ENCODE measurements at regions not wholly inside any gene's neighbourhood (a gene's known extent, or its start where the extent isn't known, plus 50 kb on each side); places are given as distances from the start of the nearest gene placed in this dataset.
"Not testable (repeated sequence)": the region's sequence is repeated elsewhere in the genome, so short reads cannot be mapped to it uniquely, and the experiment has no call there.

- DNase-seq (ENCODE audit: extremely low read depth in 1 of 4, low spot score in 3 of 4); H3K27ac ChIP-seq (ENCODE audit: extremely low read depth, low read depth, low read length); H3K36me3 ChIP-seq (ENCODE audit: control insufficient read depth, insufficient read depth, low read length); H3K9me3 ChIP-seq (replicated peaks; ENCODE audit: control insufficient read depth, insufficient read depth, low read depth, low read length); ATAC-seq; H3K9me1 ChIP-seq (ENCODE audit: control insufficient read depth, insufficient read depth, low read length); in situ Hi-C loops (cut with MboI); FAIRE-seq; H4K20me1 ChIP-seq (replicated peaks; ENCODE audit: control insufficient read depth, insufficient read depth, low read length); POLR2A ChIA-PET; H3K79me2 ChIP-seq (ENCODE audit: control insufficient read depth, insufficient read depth, low read length); CTCF ChIA-PET (ENCODE audit: low intra/inter-chr PET ratio); H3K4me2 ChIP-seq (ENCODE audit: insufficient read depth, low read length); H3K4me3 ChIP-seq; intact Hi-C loops (cut with micrococcal nuclease); H3K4me1 ChIP-seq (replicated peaks in 1 of 2; ENCODE audit: control insufficient read depth in 2 of 2, insufficient read depth in 2 of 2, low read length in 2 of 2); H3K9ac ChIP-seq (ENCODE audit: insufficient read depth in 1 of 2, low read depth in 2 of 2, low read length in 2 of 2); BruUV-seq (replicated peaks); H2AFZ ChIP-seq (ENCODE audit: low read depth, low read length); H3K27me3 ChIP-seq (ENCODE audit: control insufficient read depth in 2 of 2, insufficient read depth in 2 of 2, low read length in 2 of 2): not testable (repeated sequence)
- 69% methylated on average over 3 of the region's 3 CpGs for WGBS (ENCODE audit: insufficient coverage, low coverage, missing lambda C conversion rate)
These were observed 474.3 kb upstream of the ADGRB3 start for GRCh38 chr6:68160812-68161211.

GRCh38 chr6:68160348-68160747 lies 474.7 kb upstream of the ADGRB3 start:
- no peaks in the 10 kb centered on the region for H3K4me1 ChIP-seq (replicated peaks in 1 of 2; ENCODE audit: control insufficient read depth in 2 of 2, insufficient read depth in 2 of 2, low read length in 2 of 2)
- no peaks in the 10 kb centered on the region for H4K20me1 ChIP-seq (replicated peaks; ENCODE audit: control insufficient read depth, insufficient read depth, low read length)
- H3K4me3 ChIP-seq = no peak overlapping the region
- H3K27ac ChIP-seq (ENCODE audit: extremely low read depth, low read depth, low read length) = no peak overlapping the region
- no peak overlapping the region for H3K9ac ChIP-seq (ENCODE audit: insufficient read depth in 1 of 2, low read depth in 2 of 2, low read length in 2 of 2)
- intact Hi-C loops (cut with micrococcal nuclease) = no loop called here
- H3K4me2 ChIP-seq (ENCODE audit: insufficient read depth, low read length) = no peak overlapping the region
- H3K9me3 ChIP-seq (replicated peaks; ENCODE audit: control insufficient read depth, insufficient read depth, low read depth, low read length) = no peaks in the 10 kb centered on the region; the same call in none of the 2 replicates
- POLR2A ChIA-PET = no interaction called here
- no TSS peak for BruUV-seq (replicated peaks)
- DNase-seq (ENCODE audit: extremely low read depth in 1 of 4, low spot score in 3 of 4) = no peak
- H3K9me1 ChIP-seq (ENCODE audit: control insufficient read depth, insufficient read depth, low read length) = no peaks in the 10 kb centered on the region
- no peaks in the 10 kb centered on the region for H3K36me3 ChIP-seq (ENCODE audit: control insufficient read depth, insufficient read depth, low read length)
- TF ChIP-seq CREBBP (IDR thresholded peaks at IDR 0.05; ENCODE audit: low read depth, low read length) (no peak), ZNF445 (CRISPR knock-in tag; IDR thresholded peaks at IDR 0.05; ENCODE audit: low read depth) (no peak), ETV5 (CRISPR knock-in tag; IDR thresholded peaks at IDR 0.05; ENCODE audit: low read depth) (no peak), NRF1 (conservative IDR thresholded peaks at IDR 0.05 in 1 of 2, IDR thresholded peaks at IDR 0.05 in 1 of 2) (no peak), BACH1 (tag; IDR thresholded peaks at IDR 0.05) (no peak), ZNF165 (CRISPR knock-in tag; IDR thresholded peaks at IDR 0.05; ENCODE audit: borderline replicate concordance) (no peak), FOXP1 (CRISPR knock-in tag; IDR thresholded peaks at IDR 0.05) (no peak), ZNF197 (CRISPR knock-in tag; IDR thresholded peaks at IDR 0.05; ENCODE audit: low read depth) (no peak), SRSF9 (IDR thresholded peaks at IDR 0.05; ENCODE audit: borderline replicate concordance, low read depth, low read length) (no peak), THRAP3 (IDR thresholded peaks at IDR 0.05; ENCODE audit: borderline replicate concordance) (no peak)
- TF ChIP-seq, protein P1, sequence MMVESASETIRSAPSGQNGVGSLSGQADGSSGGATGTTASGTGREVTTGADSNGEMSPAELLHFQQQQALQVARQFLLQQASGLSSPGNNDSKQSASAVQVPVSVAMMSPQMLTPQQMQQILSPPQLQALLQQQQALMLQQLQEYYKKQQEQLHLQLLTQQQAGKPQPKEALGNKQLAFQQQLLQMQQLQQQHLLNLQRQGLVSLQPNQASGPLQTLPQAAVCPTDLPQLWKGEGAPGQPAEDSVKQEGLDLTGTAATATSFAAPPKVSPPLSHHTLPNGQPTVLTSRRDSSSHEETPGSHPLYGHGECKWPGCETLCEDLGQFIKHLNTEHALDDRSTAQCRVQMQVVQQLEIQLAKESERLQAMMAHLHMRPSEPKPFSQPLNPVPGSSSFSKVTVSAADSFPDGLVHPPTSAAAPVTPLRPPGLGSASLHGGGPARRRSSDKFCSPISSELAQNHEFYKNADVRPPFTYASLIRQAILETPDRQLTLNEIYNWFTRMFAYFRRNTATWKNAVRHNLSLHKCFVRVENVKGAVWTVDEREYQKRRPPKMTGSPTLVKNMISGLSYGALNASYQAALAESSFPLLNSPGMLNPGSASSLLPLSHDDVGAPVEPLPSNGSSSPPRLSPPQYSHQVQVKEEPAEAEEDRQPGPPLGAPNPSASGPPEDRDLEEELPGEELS (CRISPR knock-in tag; IDR thresholded peaks at IDR 0.05; ENCODE audit: borderline replicate concordance) = no peak
- CTCF ChIA-PET (ENCODE audit: low intra/inter-chr PET ratio) = no interaction called here
- no peaks in the 10 kb centered on the region for H3K27me3 ChIP-seq (ENCODE audit: control insufficient read depth in 2 of 2, insufficient read depth in 2 of 2, low read length in 2 of 2)
- ATAC-seq = no peak
- H2AFZ ChIP-seq (ENCODE audit: low read depth, low read length) = no peak overlapping the region
- in situ Hi-C loops (cut with MboI) = no loop called here
- FAIRE-seq = no peak
- H3K79me2 ChIP-seq (ENCODE audit: control insufficient read depth, insufficient read depth, low read length) = no peaks in the 10 kb centered on the region

Data from K562 (cell line).